ENCODE measurements at regions not wholly inside any gene's neighbourhood (a gene's known extent, or its start where the extent isn't known, plus 50 kb on each side); places are given as distances from the start of the nearest gene placed in this dataset.

DNA sequence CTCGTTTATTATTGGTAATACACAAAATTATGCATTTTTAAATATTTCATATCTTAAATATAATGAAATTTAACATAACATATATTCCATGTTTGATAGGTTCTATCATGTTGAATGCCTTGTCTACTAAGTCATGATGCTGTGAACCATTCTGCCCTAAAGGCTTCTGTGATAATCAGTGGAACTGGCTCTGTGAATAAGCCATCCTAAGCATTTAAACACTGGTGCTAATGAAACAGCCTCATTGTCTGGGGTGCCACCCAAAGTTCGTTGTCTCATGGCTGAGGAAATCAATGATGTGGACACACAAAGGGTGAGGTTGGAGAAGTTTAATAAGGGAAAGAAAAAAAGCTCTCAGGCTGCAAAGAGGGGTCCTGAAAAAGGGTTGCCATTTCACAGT lies 264.7 kb upstream of the ZRANB2 start:
- TF ChIP-seq ZNF596 (tag by site-specific recombination; IDR thresholded peaks at IDR 0.05) (no peak), ZNF266 (tag by site-specific recombination; IDR thresholded peaks at IDR 0.05; ENCODE audit: low read depth) (no peak), ZNF629 (tag by site-specific recombination; IDR thresholded peaks at IDR 0.05) (no peak)
- POLR2A ChIA-PET, result no interaction called here
- CTCF ChIA-PET, result no interaction called here

DNA sequence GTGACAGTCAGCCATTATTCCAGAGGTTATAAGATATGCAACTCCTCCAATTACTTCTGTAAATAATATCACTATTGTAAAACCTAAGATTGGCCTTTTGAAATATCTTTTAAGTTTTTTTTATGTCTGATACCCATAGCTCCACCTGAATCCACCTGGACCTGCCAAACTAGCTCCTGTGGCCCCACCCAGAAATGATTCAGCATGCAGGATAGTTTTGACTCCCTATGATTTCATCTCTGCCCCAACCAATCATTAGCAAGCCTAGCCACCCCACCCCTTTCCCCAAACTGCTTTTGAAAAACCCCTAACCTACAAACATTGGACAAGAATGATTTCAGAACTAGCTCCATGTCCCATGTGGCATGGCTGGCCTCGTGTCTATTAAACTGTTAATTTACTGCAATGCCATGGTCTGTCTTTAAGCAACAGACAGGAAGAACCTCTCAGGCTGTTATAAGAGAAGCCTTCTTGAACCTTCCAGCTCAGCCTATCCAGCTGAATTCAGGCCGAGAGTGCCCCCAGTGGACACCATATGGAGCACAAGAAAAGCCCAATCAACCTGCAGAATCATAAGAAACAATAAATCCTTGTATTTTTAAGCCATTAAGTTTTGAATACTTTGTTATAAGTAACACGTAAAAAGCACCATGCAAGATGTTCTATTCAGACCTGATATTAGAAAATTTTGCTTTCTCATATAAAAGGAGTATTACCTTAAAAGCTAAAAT lies 263.0 kb upstream of the ZRANB2 start:
- no peak overlapping the region for H3K4me3 ChIP-seq (ENCODE audit: low read depth, low read length)
- POLR2A ChIA-PET, result no interaction called here
- no peak overlapping the region for H3K27ac ChIP-seq (ENCODE audit: extremely low read depth, low read depth, low read length)
- H3K4me1 ChIP-seq (ENCODE audit: control insufficient read depth, insufficient read depth, low read length), result no peaks in the 10 kb centered on the region
- CTCF ChIA-PET, result interaction anchor here (0.6 to 1.5 kb wide), 8 partner anchors 10 to 271 kb away, joined by 3 to 7 read pairs (median 3); no protein-coding TSS in a partner anchor
- TF ChIP-seq GFI1B (tag by site-specific recombination; IDR thresholded peaks at IDR 0.05) (no peak), ZNF2 (tag by site-specific recombination; IDR thresholded peaks at IDR 0.05) (no peak)
- H3K9me3 ChIP-seq (ENCODE audit: control insufficient read depth, insufficient read depth, low read depth, low read length), result no peaks in the 10 kb centered on the region
- no peaks in the 10 kb centered on the region for H3K36me3 ChIP-seq (ENCODE audit: control insufficient read depth in 2 of 2, insufficient read depth in 1 of 2, low read length in 2 of 2)

More for the DNA sequence above, 264.7 kb upstream of the ZRANB2 start:
- Histone ChIP-seq H3K4me1 (ENCODE audit: control insufficient read depth, insufficient read depth, low read length) (no peaks in the 10 kb centered on the region), H3K4me3 (ENCODE audit: low read depth, low read length) (no peak overlapping the region), H3K27ac (ENCODE audit: extremely low read depth, low read depth, low read length) (no peak overlapping the region), H3K9me3 (ENCODE audit: control insufficient read depth, insufficient read depth, low read depth, low read length) (no peaks in the 10 kb centered on the region), H3K36me3 (ENCODE audit: control insufficient read depth in 2 of 2, insufficient read depth in 1 of 2, low read length in 2 of 2) (no peaks in the 10 kb centered on the region)

DNA sequence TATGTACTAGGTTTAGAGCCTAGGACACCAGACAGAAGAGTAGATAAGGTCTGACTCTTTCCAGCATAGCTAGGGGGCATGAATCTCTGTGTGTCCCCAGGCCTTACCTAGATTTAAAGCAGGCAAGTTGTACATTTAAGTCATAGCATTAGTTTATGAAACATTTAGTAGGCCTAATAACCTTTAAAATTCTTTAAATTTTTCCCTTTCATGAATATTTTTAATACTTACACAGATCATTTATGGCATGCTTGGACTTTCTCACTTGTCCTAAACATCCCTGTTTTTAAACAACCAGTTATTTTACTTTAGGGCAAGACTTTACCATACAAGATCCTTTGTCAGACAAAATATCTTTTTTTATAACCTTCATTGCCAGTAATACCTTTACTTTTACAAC lies 258.4 kb upstream of the ZRANB2 start:
- ChIA-PET POLR2A (no interaction called here), CTCF (no interaction called here)
- TF ChIP-seq ZNF707 (tag by site-specific recombination; IDR thresholded peaks at IDR 0.05), result no peak
- TF ChIP-seq ZNF560 (tag by site-specific recombination; IDR thresholded peaks at IDR 0.05; ENCODE audit: borderline replicate concordance), result no peak
- TF ChIP-seq, protein P1, sequence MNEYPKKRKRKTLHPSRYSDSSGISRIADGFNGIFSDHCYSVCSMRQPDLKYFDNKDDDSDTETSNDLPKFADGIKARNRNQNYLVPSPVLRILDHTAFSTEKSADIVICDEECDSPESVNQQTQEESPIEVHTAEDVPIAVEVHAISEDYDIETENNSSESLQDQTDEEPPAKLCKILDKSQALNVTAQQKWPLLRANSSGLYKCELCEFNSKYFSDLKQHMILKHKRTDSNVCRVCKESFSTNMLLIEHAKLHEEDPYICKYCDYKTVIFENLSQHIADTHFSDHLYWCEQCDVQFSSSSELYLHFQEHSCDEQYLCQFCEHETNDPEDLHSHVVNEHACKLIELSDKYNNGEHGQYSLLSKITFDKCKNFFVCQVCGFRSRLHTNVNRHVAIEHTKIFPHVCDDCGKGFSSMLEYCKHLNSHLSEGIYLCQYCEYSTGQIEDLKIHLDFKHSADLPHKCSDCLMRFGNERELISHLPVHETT (tag by site-specific recombination; IDR thresholded peaks at IDR 0.05), result no peak
- peak; percentile 72 for TF ChIP-seq ZNF549 (tag by site-specific recombination; IDR thresholded peaks at IDR 0.05)
- TF ChIP-seq ZNF510 (tag by site-specific recombination; IDR thresholded peaks at IDR 0.05; ENCODE audit: insufficient replicate concordance), result no peak
- no peak for TF ChIP-seq HOXA7 (CRISPR knock-in tag; IDR thresholded peaks at IDR 0.05; ENCODE audit: borderline replicate concordance)
- peak; percentile 91; the same call in 1 of the 2 replicates for TF ChIP-seq TRIM28 (IDR thresholded peaks at IDR 0.05; ENCODE audit: borderline replicate concordance, low read length)
- 0 out of 2 replicates have a peak, but pooled peaks have one; percentile 60 for TF ChIP-seq ZNF626 (tag by site-specific recombination; IDR thresholded peaks at IDR 0.05)
- TF ChIP-seq, protein P2, sequence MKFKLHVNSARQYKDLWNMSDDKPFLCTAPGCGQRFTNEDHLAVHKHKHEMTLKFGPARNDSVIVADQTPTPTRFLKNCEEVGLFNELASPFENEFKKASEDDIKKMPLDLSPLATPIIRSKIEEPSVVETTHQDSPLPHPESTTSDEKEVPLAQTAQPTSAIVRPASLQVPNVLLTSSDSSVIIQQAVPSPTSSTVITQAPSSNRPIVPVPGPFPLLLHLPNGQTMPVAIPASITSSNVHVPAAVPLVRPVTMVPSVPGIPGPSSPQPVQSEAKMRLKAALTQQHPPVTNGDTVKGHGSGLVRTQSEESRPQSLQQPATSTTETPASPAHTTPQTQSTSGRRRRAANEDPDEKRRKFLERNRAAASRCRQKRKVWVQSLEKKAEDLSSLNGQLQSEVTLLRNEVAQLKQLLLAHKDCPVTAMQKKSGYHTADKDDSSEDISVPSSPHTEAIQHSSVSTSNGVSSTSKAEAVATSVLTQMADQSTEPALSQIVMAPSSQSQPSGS (tag by site-specific recombination; IDR thresholded peaks at IDR 0.05; ENCODE audit: low read depth), result no peak
- TF ChIP-seq SETDB1 (IDR thresholded peaks at IDR 0.05; ENCODE audit: insufficient read length, low read length), result peak; percentile 95
- no peak for TF ChIP-seq ZNF530 (tag by site-specific recombination; IDR thresholded peaks at IDR 0.05; ENCODE audit: low read depth)
- TF ChIP-seq ZNF416 (tag by site-specific recombination; IDR thresholded peaks at IDR 0.05), result no peak
- TF ChIP-seq, protein P3, sequence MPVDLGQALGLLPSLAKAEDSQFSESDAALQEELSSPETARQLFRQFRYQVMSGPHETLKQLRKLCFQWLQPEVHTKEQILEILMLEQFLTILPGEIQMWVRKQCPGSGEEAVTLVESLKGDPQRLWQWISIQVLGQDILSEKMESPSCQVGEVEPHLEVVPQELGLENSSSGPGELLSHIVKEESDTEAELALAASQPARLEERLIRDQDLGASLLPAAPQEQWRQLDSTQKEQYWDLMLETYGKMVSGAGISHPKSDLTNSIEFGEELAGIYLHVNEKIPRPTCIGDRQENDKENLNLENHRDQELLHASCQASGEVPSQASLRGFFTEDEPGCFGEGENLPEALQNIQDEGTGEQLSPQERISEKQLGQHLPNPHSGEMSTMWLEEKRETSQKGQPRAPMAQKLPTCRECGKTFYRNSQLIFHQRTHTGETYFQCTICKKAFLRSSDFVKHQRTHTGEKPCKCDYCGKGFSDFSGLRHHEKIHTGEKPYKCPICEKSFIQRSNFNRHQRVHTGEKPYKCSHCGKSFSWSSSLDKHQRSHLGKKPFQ (tag by site-specific recombination; IDR thresholded peaks at IDR 0.05), result no peak
- no peak for TF ChIP-seq ZNF155 (tag by site-specific recombination; IDR thresholded peaks at IDR 0.05)
- TF ChIP-seq ZNF140 (tag by site-specific recombination; IDR thresholded peaks at IDR 0.05), result no peak
- TF ChIP-seq ZNF132 (tag by site-specific recombination; IDR thresholded peaks at IDR 0.05; ENCODE audit: borderline replicate concordance), result no peak
- TF ChIP-seq ZNF76 (tag by site-specific recombination; IDR thresholded peaks at IDR 0.05; ENCODE audit: borderline replicate concordance, low read depth), result no peak
- no peak for TF ChIP-seq ZNF621 (tag by site-specific recombination; IDR thresholded peaks at IDR 0.05)
- TF ChIP-seq KLF10 (tag by site-specific recombination; IDR thresholded peaks at IDR 0.05), result no peak
- no peak for TF ChIP-seq ZNF664 (tag by site-specific recombination; IDR thresholded peaks at IDR 0.05)
- H3K4me3 ChIP-seq (ENCODE audit: low read depth, low read length), result no peak overlapping the region
- H3K9me3 ChIP-seq (ENCODE audit: control insufficient read depth, insufficient read depth, low read depth, low read length), result no peaks in the 10 kb centered on the region
- no peak overlapping the region for H3K27ac ChIP-seq (ENCODE audit: extremely low read depth, low read depth, low read length)
- no peaks in the 10 kb centered on the region for H3K4me1 ChIP-seq (ENCODE audit: control insufficient read depth, insufficient read depth, low read length)
- H3K36me3 ChIP-seq (ENCODE audit: control insufficient read depth in 2 of 2, insufficient read depth in 1 of 2, low read length in 2 of 2), result no peaks in the 10 kb centered on the region
